ENCODE measurements at regions not wholly inside any gene's neighbourhood (a gene's known extent, or its start where the extent isn't known, plus 50 kb on each side); places are given as distances from the start of the nearest gene placed in this dataset.

DNA sequence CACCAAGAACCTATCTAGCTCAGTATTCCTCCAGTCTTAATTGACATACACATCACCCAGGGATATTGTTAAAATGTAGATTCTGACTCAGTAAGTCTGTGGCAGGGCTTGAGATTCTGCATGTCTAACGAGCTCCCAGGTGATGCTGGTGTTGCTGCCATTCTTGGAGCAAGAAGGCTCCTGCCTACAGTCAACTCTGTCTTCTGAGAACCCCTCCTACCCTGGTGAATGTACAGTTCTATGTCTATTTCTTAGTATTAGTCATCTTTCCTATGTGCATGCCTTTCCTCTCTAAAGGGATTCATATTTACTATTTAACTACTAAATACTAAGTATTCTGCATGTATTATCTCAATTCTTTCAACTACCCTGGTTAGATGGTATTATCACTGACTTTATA, 268.7 kb downstream of the EDEM1 start:
- Histone ChIP-seq H3K36me3 (ENCODE audit: control insufficient read depth, insufficient read depth, low read length) (no peaks in the 10 kb centered on the region), H3K4me3 (ENCODE audit: low read depth, low read length) (no peak overlapping the region), H3K27me3 (ENCODE audit: control insufficient read depth, insufficient read depth, low read length) (no peaks in the 10 kb centered on the region)
- DNase-seq (ENCODE audit: low read depth): no peak
- TF ChIP-seq, protein P1, sequence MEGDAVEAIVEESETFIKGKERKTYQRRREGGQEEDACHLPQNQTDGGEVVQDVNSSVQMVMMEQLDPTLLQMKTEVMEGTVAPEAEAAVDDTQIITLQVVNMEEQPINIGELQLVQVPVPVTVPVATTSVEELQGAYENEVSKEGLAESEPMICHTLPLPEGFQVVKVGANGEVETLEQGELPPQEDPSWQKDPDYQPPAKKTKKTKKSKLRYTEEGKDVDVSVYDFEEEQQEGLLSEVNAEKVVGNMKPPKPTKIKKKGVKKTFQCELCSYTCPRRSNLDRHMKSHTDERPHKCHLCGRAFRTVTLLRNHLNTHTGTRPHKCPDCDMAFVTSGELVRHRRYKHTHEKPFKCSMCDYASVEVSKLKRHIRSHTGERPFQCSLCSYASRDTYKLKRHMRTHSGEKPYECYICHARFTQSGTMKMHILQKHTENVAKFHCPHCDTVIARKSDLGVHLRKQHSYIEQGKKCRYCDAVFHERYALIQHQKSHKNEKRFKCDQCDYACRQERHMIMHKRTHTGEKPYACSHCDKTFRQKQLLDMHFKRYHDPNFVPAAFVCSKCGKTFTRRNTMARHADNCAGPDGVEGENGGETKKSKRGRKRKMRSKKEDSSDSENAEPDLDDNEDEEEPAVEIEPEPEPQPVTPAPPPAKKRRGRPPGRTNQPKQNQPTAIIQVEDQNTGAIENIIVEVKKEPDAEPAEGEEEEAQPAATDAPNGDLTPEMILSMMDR (IDR thresholded peaks at IDR 0.05; ENCODE audit: insufficient read depth, low read length, poor library complexity, severe bottlenecking): no peak

DNA sequence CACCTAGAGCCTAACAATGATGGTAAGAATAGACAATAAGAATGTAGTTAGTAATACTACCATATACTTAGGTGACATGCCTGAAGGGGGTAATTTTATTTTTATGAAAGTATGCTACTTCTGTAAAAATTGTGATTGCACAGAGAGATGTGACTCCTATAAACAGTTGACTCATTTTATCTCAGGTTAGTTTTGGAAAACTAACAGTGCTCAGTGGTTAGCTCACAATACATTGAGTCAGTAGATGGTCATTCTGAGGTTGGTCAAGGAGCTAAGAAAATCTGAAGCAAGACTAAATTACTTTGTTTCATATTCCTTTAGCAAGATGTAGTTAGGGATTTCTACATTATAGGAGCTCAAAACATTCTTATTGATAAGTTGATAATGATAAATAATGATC, 271.0 kb downstream of the EDEM1 start:
- DNase-seq (ENCODE audit: low read depth): no peak
- no peaks in the 10 kb centered on the region for H3K27me3 ChIP-seq (ENCODE audit: control insufficient read depth, insufficient read depth, low read length)
- no peaks in the 10 kb centered on the region for H3K36me3 ChIP-seq (ENCODE audit: control insufficient read depth, insufficient read depth, low read length)
- no peak overlapping the region for H3K4me3 ChIP-seq (ENCODE audit: low read depth, low read length)
- TF ChIP-seq, protein P1 (IDR thresholded peaks at IDR 0.05; ENCODE audit: insufficient read depth, low read length, poor library complexity, severe bottlenecking): no peak

DNA sequence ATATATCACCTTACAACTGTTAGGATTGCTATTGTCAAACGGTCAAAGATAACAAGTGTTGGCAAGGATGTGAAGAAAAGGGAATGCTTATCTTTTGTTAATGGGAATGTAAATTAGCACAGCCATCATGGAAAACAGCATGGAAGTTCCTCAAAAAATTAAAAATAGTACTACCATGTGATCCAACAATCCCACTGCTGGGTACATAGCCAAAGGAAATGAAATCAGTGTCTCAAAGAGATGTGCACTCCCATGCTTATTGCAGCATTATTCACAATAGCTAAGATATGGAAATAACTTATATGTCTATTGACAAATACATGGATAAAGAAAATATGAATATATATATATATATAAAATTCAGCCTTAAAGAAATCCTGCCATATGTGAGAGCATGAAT, 274.6 kb downstream of the EDEM1 start:
- TF ChIP-seq, protein P1 (IDR thresholded peaks at IDR 0.05; ENCODE audit: insufficient read depth, low read length, poor library complexity, severe bottlenecking): no peak
- H3K27me3 ChIP-seq (ENCODE audit: control insufficient read depth, insufficient read depth, low read length): no peaks in the 10 kb centered on the region
- DNase-seq (ENCODE audit: low read depth): no peak
- no peaks in the 10 kb centered on the region for H3K36me3 ChIP-seq (ENCODE audit: control insufficient read depth, insufficient read depth, low read length)
- H3K4me3 ChIP-seq (ENCODE audit: low read depth, low read length): no peak overlapping the region

DNA sequence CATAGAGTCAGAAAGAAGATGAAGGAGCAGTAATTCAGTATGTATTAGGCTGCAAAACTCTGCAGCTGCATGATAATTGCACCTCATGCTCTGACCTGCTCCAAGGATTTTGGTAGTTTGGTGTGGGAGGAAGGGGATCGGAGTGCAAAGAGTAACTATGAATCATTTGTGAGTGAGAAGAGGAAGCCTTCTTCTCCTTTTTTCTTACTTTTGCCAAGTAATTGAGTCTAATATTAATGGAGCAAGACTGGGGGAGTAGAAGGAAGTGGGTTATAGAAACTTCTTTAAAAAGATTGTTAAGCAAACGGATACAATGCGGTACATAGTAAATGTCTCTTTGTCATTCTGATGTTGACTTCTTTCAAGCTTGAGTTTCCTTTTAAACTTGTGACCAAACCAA, 276.5 kb downstream of the EDEM1 start:
- DNase-seq (ENCODE audit: low read depth): no peak
- no peak overlapping the region for H3K4me3 ChIP-seq (ENCODE audit: low read depth, low read length)
- H3K36me3 ChIP-seq (ENCODE audit: control insufficient read depth, insufficient read depth, low read length): no peaks in the 10 kb centered on the region
- TF ChIP-seq, protein P1 (IDR thresholded peaks at IDR 0.05; ENCODE audit: insufficient read depth, low read length, poor library complexity, severe bottlenecking): no peak
- no peaks in the 10 kb centered on the region for H3K27me3 ChIP-seq (ENCODE audit: control insufficient read depth, insufficient read depth, low read length)

DNA sequence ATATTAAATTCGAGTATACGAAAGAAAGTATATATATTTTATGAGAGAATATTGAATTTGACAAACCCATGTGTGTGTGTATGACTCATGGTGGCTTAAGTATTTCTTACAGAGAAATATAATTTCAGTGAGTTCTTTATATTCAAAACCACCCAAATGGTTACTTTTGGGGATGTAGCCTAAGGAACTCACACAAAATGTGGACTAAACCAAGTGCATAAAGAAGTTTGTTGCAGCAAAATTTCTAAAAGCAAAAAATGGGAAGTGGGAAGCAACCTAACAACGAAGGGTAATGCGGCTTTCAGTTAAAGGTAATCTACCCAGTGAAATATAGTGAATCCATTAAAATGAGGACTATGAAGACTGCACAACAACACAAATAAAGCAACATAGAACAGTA, 277.1 kb downstream of the EDEM1 start:
- no peaks in the 10 kb centered on the region for H3K36me3 ChIP-seq (ENCODE audit: control insufficient read depth, insufficient read depth, low read length)
- no peaks in the 10 kb centered on the region for H3K27me3 ChIP-seq (ENCODE audit: control insufficient read depth, insufficient read depth, low read length)
- H3K4me3 ChIP-seq (ENCODE audit: low read depth, low read length): no peak overlapping the region
- TF ChIP-seq, protein P1 (IDR thresholded peaks at IDR 0.05; ENCODE audit: insufficient read depth, low read length, poor library complexity, severe bottlenecking): no peak
- no peak for DNase-seq (ENCODE audit: low read depth)

DNA sequence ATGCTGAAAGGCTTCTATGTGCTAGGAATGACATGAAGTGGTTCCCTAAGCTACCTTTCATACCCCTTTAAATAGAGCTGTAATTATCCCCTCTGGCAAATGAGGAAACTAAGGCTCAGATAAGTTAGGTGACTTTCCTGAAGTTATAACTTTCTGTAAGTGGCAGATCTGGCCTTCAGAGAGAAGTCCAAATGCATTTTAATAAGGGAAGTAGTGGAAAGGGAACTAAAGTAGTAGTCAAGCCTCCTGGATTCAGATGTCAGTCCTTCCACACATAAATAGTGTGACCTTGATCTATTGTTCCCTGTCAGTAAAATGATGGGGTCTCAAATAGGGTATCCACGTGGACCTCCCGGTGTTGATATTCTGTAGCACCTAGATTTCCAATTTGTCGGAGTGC, 277.7 kb downstream of the EDEM1 start:
- DNase-seq (ENCODE audit: low read depth): no peak
- Histone ChIP-seq H3K4me3 (ENCODE audit: low read depth, low read length) (no peak overlapping the region), H3K36me3 (ENCODE audit: control insufficient read depth, insufficient read depth, low read length) (no peaks in the 10 kb centered on the region), H3K27me3 (ENCODE audit: control insufficient read depth, insufficient read depth, low read length) (no peaks in the 10 kb centered on the region)
- TF ChIP-seq, protein P1 (IDR thresholded peaks at IDR 0.05; ENCODE audit: insufficient read depth, low read length, poor library complexity, severe bottlenecking): no peak
